GM23248 (cell line): ENCODE measurements at regions not wholly inside any gene's neighbourhood (a gene's known extent, or its start where the extent isn't known, plus 50 kb on each side); places are given as distances from the start of the nearest gene placed in this dataset.

ENCODE experiments used
- DNase-seq: peaks from one replicate; pipeline ENCODE4 v3.0.0-alpha.2; 2015
- H2AFZ ChIP-seq: fragments of 200-600 bp; sonication (generic); 2 replicates; pipeline ENCODE4 v1.6.1; 2016; ENCODE audit warnings: antibody characterized with exemption
- H3F3A ChIP-seq: fragments of 200-600 bp; sonication (generic); 2 replicates; pipeline ENCODE4 v1.6.1; 2016; ENCODE audit warnings: mild to moderate bottlenecking, antibody characterized with exemption, mixed run types; ENCODE audit not compliant: insufficient read depth
- H3K27ac ChIP-seq: fragments of 200-600 bp; sonication (generic); 2 replicates; pipeline ENCODE4 v1.5.1; 2016; ENCODE audit warnings: mild to moderate bottlenecking
- H3K27me3 ChIP-seq: fragments of 200-600 bp; sonication (generic); replicated peaks from 2 replicates; pipeline ENCODE4 v1.6.1; 2016; ENCODE audit warnings: mild to moderate bottlenecking; ENCODE audit not compliant: insufficient read depth
- H3K36me3 ChIP-seq: fragments of 200-600 bp; sonication (generic); 2 replicates; pipeline ENCODE4 v1.6.1; 2016; ENCODE audit warnings: low read depth, mild to moderate bottlenecking
- H3K4me1 ChIP-seq: fragments of 200-600 bp; sonication (generic); 2 replicates; pipeline ENCODE4 v1.6.1; 2016; ENCODE audit warnings: mild to moderate bottlenecking; ENCODE audit not compliant: insufficient read depth
- H3K4me2 ChIP-seq: fragments of 200-600 bp; sonication (generic); one replicate; pipeline ENCODE4 v1.6.1; 2016; ENCODE audit warnings: mild to moderate bottlenecking; ENCODE audit not compliant: unreplicated experiment
- H3K4me3 ChIP-seq: fragments of 200-600 bp; sonication (generic); 2 replicates; pipeline ENCODE4 v1.5.1; 2016; ENCODE audit warnings: mild to moderate bottlenecking
- H3K79me2 ChIP-seq: fragments of 200-600 bp; sonication (generic); 2 replicates; pipeline ENCODE4 v1.6.1; 2016; ENCODE audit warnings: mild to moderate bottlenecking; ENCODE audit not compliant: insufficient read depth
- H3K9ac ChIP-seq: fragments of 200-600 bp; sonication (generic); 2 replicates; pipeline ENCODE4 v1.6.1; 2016; ENCODE audit warnings: mild to moderate bottlenecking
- H3K9me2 ChIP-seq: fragments of 200-600 bp; sonication (generic); 2 replicates; pipeline ENCODE4 v1.6.1; 2016; ENCODE audit warnings: mixed run types, mild to moderate bottlenecking, moderate library complexity; ENCODE audit not compliant: insufficient read depth
- H3K9me3 ChIP-seq: fragments of 200-600 bp; sonication (generic); one replicate; pipeline ENCODE4 v1.6.1; 2017; ENCODE audit warnings: low read depth
- H4K20me1 ChIP-seq: fragments of 200-600 bp; sonication (generic); 2 replicates; pipeline ENCODE4 v1.6.0; 2016; ENCODE audit not compliant: insufficient read depth
- EZH2 ChIP-seq: fragments of 200-600 bp; sonication (generic); IDR thresholded peaks from 2 replicates; pipeline ENCODE4 v1.6.1; 2018; ENCODE audit warnings: antibody characterized with exemption, mild to moderate bottlenecking; ENCODE audit not compliant: insufficient read depth, poor library complexity, severe bottlenecking
- EZH2phosphoT487 ChIP-seq: fragments of 200-600 bp; sonication (generic); IDR thresholded peaks from 2 replicates; pipeline ENCODE4 v1.6.1; 2018; ENCODE audit warnings: antibody characterized with exemption, moderate library complexity, mild to moderate bottlenecking, low read depth; ENCODE audit not compliant: insufficient read depth
- WGBS, 2 experiments: methylation state at CpG; one replicate each; pipeline ENCODE4 v1.1.6; 2015 to 2017; ENCODE audit warnings: low lambda C conversion rate in 2 of 2, low coverage in 1 of 2; ENCODE audit errors: missing lambda C conversion rate in 2 of 2; 5-methylcytosine and 5-hydroxymethylcytosine counted together
- in situ Hi-C: fragments of 300-500 bp; cut with MboI; formaldehyde crosslinking; loops from 2 replicates; pipeline ENCODE4 v1.15.0; 2020

- WGBS, 2 experiments, result 23 to 25% methylated on average over 18 to 20 of the region's 20 CpGs
- no peaks in the 10 kb centered on the region for H3K79me2 ChIP-seq
- H3K9me2 ChIP-seq, result no peaks in the 10 kb centered on the region
- in situ Hi-C loops, result no loop called here
- no peaks in the 10 kb centered on the region for H3K36me3 ChIP-seq
- no peaks in the 10 kb centered on the region for H3K9me3 ChIP-seq
- H3K4me3 ChIP-seq, result peak overlapping the region; percentile 53
- H3F3A ChIP-seq, result no peaks in the 10 kb centered on the region
- H3K27ac ChIP-seq, result no peak overlapping the region
- peaks cover 13% of the 10 kb centered on the region for H3K27me3 ChIP-seq
- H3K4me2 ChIP-seq, result peak overlapping the region; percentile 61
- no peaks in the 10 kb centered on the region for H4K20me1 ChIP-seq
- H3K9ac ChIP-seq, result peak overlapping the region; percentile 39; the same call in 1 of the 2 replicates
- no peak for TF ChIP-seq EZH2phosphoT487
- TF ChIP-seq EZH2, result no peak
- H2AFZ ChIP-seq, result peak overlapping the region; percentile 66
- no peaks in the 10 kb centered on the region for H3K4me1 ChIP-seq
- no peak for DNase-seq
Measured at GRCh38 chr7:1289666-1290025, 57.0 kb downstream of the UNCX start.

GRCh38 chr7:1290026-1290678 is 57.5 kb downstream of the UNCX start:
- Histone ChIP-seq H3K9me2 (no peaks in the 10 kb centered on the region), H3K9ac (peak overlapping the region; percentile 39), H4K20me1 (no peaks in the 10 kb centered on the region), H3K4me3 (peak overlapping the region; percentile 53), H3K27me3 (peaks cover 13% of the 10 kb centered on the region), H3K4me2 (peak overlapping the region; percentile 61), H3K4me1 (no peaks in the 10 kb centered on the region), H3K9me3 (no peaks in the 10 kb centered on the region), H2AFZ (peak overlapping the region; percentile 66), H3K27ac (no peak overlapping the region), H3F3A (no peaks in the 10 kb centered on the region), H3K79me2 (no peaks in the 10 kb centered on the region), H3K36me3 (no peaks in the 10 kb centered on the region)
- peak; percentile 72 for DNase-seq
- no peak for TF ChIP-seq EZH2
- no peak for TF ChIP-seq EZH2phosphoT487
- in situ Hi-C loops, result no loop called here
- 2% methylated on average over 43 to 50 of the region's 50 CpGs for WGBS, 2 experiments

GRCh38 chr7:1290679-1291356 is 58.1 kb downstream of the UNCX start:
- TF ChIP-seq EZH2 (no peak), EZH2phosphoT487 (no peak)
- H3K36me3 ChIP-seq, result no peaks in the 10 kb centered on the region
- H3K9me3 ChIP-seq, result no peaks in the 10 kb centered on the region
- in situ Hi-C loops, result no loop called here
- no peaks in the 10 kb centered on the region for H3K4me1 ChIP-seq
- H3K79me2 ChIP-seq, result no peaks in the 10 kb centered on the region
- H4K20me1 ChIP-seq, result no peaks in the 10 kb centered on the region
- H2AFZ ChIP-seq, result peak overlapping the region; percentile 66
- peak overlapping the region; percentile 61 for H3K4me2 ChIP-seq
- no peaks in the 10 kb centered on the region for H3F3A ChIP-seq
- H3K9ac ChIP-seq, result peak overlapping the region; percentile 39
- peak overlapping the region; percentile 53 for H3K4me3 ChIP-seq
- no peak overlapping the region for H3K27ac ChIP-seq
- peak; percentile 73 for DNase-seq
- H3K9me2 ChIP-seq, result no peaks in the 10 kb centered on the region
- peaks cover 13% of the 10 kb centered on the region for H3K27me3 ChIP-seq
- 4 to 6% methylated on average over 33 to 37 of the region's 37 CpGs for WGBS, 2 experiments

- 57 to 76% methylated on average over 11 to 13 of the region's 13 CpGs for WGBS, 2 experiments
- Histone ChIP-seq H3K27ac (no peak overlapping the region), H3K4me3 (no peak overlapping the region), H4K20me1 (no peaks in the 10 kb centered on the region), H3K4me2 (no peak overlapping the region), H3K27me3 (peaks cover 13% of the 10 kb centered on the region), H3F3A (no peaks in the 10 kb centered on the region), H3K9me2 (no peaks in the 10 kb centered on the region), H3K4me1 (no peaks in the 10 kb centered on the region), H3K36me3 (no peaks in the 10 kb centered on the region), H3K9ac (peak overlapping the region; percentile 39; the same call in 1 of the 2 replicates), H3K79me2 (no peaks in the 10 kb centered on the region), H2AFZ (peak overlapping the region; percentile 66), H3K9me3 (no peaks in the 10 kb centered on the region)
- in situ Hi-C loops, result no loop called here
- no peak for TF ChIP-seq EZH2phosphoT487
- TF ChIP-seq EZH2, result no peak
- no peak for DNase-seq
Measured at GRCh38 chr7:1291357-1291689, 58.7 kb downstream of the UNCX start.
